Right renal pelvis (tissue), 4 donors: ENCODE measurements at regions not wholly inside any gene's neighbourhood (a gene's known extent, or its start where the extent isn't known, plus 50 kb on each side); places are given as distances from the start of the nearest gene placed in this dataset.
"Not testable (repeated sequence)": the region's sequence is repeated elsewhere in the genome, so short reads cannot be mapped to it uniquely, and the experiment has no call there.

Source experiments
- DNase-seq, 4 donors: peaks; one replicate each; pipeline ENCODE4 v3.0.0-alpha.2; 2013; ENCODE audit warnings: low read depth in 4 of 4, low spot score in 3 of 4, missing footprints in 1 of 4

DNA sequence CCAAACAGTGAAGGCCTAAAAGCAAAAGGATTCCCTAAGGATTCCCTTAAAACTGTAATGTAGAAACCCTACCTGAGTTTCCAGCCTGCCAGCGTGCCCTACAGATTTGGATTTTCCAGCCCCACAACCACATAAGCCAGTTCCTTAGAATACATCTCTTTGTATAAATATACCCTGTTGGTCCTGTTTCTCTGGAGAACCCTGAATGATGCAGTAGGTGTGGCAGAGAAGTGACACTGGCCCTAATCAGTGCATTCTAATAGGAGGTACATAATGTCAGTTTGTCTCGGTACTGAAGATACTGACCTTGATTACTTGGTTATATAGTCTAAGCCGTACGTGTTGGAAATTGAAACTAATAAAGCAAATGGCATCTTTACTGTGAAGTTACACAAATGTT lies 707.8 kb upstream of the SLC35B3 start:
- DNase-seq: no peak

DNA sequence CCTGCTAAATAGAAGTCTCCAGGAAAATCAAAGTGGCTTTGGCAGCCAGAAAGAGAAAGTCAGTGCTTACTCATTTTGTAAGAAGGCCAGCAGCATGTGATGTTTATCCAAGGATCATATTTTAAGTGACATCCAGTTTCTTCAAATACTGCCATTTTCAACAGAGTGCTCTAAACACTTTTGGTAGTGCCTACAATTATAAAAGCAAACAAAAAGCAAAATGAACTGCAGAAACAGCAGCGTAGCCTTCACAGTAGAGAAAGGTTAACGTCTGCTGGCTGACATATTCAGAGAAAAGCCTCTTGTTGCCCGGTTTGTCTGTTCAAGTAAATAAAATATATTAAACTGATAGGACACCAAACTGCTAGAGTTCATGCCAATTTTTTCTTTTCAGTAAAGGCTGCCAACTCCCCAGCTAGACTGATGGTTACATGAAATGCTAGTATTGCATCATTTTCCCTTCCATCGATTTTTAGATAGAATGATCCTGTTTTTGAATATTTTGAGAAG lies 705.7 kb upstream of the SLC35B3 start:
- DNase-seq: no peak

DNA sequence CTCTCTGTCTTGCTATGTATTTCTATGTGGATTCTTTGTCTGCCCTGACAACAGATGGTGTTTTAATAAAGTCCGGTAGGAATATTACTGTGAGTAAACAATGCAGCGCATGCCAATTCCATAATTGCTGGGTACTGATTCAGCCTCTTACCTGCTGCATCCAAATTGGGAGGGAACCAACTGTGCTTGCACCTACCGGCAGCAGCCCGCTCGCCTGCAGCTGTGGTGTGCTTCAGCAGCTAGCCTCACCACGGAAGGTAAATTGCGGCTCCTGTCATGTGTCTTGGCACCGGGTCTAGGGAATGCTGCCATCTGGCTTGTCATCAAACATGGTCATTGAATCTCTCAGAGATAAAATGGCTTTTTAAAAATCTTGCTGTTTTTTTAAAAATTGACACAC lies 704.8 kb upstream of the SLC35B3 start:
- no peak for DNase-seq

DNA sequence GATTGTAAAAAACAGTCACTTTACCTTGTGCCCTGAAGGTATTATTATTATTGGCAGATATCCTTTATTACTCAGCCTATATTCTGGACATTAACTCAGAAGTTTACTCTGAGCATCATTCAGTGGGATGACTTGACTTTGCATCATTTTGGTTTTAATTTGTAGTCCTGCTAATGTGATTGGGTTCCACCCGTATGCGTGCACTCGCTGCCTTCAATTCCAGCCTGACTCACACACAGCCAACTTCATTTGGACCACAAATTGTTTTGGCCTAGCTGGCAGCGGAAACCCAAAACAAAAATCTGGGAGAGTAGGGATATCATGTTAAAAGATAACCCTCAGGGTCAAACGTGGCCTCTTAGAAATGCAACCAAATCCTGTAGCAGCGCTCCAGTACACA lies 704.4 kb upstream of the SLC35B3 start:
- DNase-seq: no peak

DNA sequence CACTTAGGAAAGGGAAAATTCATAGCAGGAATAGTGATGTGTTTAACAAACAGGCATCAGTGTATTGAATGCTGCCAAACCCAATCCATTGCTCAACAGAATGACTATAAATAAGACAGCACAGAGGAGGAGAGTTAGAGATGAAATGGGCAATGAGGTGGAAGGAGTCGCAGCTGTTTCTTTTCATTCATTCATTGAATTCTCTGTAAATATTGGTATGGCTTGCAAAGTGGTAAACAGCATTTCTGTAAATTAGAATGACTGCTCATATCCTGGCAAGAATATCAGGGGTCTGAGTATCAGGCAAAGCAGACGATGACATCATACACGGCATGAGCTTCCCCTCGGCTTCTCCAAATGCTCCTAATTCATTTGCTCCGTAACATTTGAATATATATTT lies 703.6 kb upstream of the SLC35B3 start:
- no peak for DNase-seq

DNA sequence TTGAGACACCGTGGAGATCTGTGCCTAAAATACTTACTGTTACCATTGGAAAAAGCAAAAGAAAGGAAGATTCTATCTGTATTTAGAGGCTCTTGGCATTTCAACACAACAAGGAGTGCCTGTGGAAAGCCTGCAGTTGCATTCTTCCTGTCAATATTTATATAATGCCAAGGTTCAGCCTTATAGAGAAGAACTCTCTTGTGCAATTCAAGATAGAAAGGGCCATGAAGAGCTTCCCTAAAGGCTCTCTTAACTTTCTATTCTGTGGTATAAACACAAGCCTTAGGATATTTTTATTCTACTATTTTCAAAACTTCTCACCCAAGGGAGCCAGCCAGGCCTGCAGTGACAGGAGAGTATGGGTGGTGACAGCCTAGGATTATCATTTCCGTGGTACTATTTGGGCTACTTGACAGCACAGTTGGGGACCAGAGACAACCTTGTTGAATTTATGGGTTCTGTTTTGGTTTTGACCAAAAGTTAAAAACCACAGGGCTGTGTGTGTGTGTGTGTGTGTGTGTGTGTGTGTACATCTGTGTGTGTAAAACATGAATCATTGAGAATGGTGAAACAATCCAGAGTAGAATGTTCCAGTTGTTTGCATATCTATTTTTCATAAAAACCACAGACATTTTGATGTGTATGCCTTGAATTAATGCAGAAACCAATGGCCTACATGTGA lies 700.9 kb upstream of the SLC35B3 start:
- DNase-seq: no peak

DNA sequence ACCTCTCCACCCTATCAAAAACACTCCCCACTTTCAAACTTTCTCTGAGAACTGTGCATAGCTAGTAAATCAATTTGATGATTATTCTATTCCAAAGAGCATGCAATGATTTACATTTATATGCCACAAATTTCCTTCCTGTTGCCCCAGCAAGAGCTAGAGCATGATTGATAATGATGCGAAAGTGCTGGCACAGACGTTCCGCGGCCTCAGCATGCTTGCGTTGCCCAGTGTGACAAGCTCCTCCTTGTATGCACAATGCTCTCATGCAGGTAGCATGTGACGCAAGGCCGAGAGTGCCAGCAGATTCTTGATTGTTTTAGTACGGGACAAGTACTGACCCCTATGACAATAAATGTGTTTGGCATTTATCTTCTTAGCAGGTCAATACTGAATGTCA lies 696.3 kb upstream of the SLC35B3 start:
- DNase-seq: peak in 2 of 4 donors; percentile 5 to 8

DNA sequence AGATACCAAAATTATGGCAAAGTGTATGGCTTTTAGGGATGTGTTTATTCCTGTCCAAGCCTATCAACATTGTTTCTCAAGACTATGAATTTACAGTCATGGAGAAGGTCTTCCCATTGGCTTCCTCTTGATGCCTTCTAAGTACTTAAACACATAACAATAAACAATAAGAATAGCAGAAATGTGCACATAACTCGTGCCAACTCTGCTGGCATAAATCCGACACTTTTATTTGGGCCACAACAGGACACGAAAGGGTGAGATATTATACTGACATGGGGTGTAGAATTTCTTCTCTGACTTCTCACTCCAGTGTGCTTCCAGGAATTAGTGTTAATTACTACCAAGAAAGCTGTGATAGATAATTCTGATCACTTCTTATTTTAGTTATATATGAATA lies 695.9 kb upstream of the SLC35B3 start:
- DNase-seq: no peak

DNA sequence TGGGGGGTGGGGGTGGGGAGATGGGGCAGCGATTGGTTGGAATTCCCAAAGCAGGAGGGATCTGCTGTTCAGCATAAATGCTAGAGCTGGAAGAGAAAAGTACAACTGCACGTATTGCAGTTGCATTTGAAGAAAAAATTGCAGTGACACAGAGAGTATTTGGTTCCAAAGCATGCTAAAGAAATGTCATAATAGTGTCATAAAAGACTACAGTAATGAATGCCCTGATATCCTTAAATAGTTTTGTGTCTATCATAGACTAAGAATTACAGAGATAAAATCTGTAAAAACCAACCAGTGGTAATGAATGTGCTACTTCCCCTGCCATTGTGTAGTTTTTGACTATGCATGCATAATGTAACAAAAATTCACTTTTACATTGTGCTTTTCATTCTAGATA lies 693.6 kb upstream of the SLC35B3 start:
- DNase-seq: no peak

DNA sequence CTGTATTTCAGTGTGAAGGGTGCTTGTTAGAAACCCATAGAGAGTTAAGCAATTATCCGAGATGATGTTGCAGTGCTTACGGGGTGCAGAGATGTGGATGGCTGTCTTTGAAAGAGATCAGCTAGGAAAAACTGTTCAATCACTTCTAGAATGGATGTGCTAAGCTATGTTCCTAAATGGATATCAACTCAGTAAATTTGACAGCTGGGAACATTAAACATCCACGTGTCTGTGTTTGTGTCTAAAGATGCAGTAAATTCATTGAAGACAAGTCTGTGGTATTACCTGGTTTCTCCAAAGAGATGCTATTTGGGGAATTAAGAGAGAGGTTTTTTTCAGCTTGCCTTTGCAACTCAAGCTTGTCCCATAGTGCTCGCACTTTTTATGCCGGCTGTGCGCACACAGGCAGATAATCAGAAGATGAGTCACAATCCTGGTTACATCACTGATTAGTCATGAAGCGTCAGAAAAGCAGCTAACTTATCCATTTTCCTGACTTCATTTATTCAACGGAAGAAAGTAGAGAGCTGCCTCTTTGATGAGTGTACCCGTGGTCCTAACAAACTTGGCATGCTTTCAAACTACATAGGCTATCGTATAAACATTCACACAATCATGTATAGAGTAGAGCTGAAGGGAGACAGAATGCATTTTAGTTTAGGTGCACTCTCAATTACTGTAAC lies 691.7 kb upstream of the SLC35B3 start:
- no peak for DNase-seq

DNA sequence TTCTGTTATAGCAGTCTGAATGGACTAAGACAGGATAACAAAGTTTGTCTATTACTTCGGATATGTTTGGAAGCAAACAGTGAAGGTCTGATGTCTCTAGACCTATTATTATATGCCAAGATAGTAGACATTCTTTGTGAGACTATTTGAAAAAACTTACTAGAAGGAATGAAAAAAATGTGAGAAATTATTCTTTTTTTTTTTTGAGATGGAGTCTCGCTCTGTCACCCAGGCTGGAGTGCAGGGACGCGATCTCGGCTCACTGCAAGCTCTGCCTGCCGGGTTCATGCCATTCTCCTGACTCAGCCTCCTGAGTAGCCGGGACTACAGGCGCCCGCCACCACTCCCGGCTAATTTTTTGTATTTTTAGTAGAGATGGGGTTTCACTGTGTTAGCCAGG lies 690.7 kb upstream of the SLC35B3 start:
- not testable (repeated sequence) for DNase-seq

DNA sequence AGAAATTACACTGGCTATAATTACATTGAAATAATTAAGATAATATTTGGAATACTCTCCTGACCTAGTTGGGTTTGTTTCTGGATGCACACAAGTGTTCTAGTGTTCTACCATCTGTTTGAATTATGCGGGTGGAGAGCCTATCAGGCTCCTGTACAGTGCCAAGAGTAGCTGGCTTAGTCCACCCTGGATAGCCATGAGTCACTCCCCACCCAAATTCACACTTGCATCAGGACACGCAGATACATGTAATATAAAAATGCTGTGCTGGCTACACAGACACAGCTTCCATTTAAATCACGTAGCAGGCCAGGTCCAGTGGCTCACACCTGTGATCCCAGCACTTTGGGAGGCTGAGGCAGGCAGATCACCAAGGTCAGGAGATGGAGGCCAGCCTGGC lies 686.2 kb upstream of the SLC35B3 start:
- DNase-seq: no peak

DNA sequence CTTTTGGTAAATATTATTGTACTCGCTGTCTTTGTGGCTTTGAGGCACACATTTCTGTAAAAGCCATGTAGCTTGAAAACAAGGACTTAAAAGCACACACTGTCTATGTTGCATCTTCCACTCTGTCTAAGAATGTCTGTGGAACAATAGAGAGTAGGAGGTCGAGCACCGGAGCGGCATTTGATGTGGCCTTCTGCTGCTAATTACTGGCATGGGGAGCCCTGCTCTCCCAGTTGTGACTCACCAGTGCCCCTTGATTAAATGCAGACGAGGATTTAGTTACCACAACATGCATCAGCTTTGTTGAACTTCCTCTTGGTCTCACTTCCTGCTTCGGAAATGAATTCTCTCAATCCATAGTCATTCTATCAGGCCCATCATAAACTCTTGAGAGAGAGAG lies 680.7 kb upstream of the SLC35B3 start:
- DNase-seq: no peak

DNA sequence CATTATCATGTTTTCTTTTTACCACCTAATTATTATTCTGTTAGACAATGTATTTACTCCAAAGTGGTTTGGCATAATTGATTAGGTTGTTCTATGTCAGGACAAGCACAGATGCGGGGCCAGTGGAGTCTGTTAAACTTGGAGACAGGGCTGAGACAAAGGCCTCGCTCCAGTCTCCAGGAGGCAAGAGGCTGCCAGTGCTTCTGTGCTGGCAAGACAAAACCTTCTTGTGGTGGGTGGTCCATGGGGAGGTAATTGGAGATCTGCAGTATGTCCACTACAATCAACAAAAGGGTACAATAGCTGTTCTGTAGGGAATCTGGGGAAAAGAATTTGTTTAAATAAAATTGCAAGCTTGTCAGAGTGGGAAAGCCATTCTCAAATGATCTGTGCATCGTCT lies 677.2 kb upstream of the SLC35B3 start:
- DNase-seq: no peak

DNA sequence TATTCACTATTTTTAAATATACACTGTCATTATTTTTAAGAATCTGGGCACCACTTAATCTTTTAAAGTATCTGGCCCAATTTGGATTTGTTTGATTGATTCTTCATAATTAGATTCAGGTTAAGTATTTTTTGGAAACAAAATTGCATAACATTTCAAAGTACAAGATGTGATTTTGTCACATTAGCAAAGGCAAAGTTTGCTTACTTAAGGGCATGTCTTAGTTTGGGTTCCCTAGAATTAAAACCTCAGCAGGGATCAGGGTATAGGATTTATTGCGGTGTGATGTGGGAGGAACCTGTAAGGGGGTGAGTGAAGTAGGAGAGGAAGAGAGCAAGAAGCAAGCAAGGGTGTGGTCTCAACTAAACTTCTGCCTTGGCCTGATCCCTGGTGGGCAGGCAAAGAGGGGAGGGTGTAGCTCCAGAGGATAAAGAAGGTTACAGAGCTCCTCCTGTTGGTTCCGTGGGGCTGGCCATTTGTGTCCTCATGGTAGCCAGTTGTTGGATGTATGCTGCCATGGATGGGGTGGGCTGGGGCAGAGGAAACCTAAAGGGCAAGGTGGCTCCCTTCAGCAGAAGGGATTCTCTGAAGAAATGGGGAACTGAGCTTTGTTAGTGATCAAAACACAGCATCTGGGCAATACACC lies 668.7 kb upstream of the SLC35B3 start:
- no peak for DNase-seq

DNA sequence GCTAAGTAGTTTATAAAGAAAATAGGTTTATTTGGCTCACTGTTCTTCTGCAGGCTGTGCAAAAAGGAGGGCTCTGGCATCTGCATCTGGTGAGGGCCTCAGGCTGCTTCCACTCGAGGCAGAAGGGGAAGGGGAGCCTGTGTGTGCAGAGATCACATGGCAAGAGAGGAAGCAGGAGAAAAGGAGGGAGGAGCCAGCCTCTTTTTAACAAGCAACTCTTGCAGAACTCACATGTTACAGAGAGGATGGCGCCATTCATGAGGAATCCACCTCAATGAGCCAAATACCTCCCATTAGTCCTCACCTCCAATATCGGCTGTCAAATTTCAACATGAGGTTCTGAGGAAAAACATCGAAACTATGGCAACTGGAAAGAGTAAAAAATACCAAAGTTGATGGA lies 666.6 kb upstream of the SLC35B3 start:
- DNase-seq: no peak

DNA sequence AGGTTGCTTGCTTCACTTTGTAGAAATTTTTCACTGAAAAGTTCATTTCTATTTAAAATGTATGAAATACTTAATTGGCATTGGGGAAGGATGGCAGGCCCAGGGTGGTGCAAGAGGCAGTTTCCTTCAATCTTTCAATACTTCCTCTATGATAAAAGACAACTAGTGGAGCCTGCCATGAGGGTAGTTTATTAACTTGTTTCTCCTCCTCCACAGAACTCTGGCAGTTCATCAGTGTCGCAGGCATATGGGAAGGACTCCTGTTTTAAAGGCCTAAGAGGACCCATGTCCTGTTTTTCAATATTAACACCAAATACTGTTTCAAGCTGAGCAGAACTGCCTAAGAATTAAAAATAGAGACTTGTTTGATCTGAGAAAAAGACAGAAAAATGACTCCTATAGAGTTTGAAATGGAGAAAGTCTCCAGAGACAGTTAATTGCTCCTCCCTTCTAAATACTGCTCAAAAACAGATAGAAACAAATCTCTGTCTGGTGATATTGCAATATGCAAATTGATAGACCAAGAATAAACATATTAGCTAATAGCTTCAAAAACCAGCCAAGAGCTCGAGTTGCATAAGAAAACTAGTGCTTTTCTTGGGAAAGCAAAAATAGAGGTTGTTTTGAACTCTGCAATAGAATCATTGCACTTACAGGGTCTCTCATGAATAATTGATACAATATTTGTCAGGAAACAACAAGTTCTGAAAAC lies 665.7 kb upstream of the SLC35B3 start:
- no peak for DNase-seq

DNA sequence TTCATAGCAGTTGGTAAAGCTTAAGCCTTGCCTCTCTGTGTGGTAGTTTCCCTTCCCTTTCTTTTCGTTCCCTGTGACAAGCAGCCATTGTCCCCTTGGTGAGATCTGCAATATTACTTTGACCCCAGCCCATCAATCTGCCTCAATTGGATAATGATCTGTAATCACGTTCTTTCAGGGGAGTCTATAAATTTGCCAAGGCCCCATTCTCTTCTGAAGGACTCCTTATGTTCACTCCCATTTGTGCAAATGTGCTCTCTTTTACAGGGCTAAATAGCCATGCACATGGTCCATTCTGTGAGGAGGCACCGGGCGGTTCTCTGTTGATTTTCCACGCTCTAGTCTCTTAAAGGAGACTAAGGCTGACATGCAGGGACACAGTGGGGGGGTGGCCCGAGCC lies 660.4 kb upstream of the SLC35B3 start:
- no peak for DNase-seq

DNA sequence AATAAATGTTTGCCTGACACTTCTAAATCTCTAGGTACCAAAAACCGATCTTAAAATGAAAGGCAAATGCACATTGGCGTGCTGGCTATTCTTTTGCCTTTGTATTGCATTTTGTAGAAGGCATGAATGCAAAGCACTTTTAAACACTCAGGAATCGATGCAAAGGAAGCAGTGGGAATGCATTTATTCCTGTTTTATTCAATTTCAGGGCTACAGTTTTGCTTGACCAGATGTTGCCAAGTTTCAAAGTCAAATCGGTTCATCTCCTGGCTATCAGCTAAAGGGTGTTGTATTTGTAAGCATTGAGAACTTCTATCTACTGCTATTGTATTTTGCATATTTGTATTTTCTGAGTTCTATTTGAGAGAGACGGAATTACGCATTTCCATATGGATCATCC lies 659.8 kb upstream of the SLC35B3 start:
- no peak for DNase-seq

DNA sequence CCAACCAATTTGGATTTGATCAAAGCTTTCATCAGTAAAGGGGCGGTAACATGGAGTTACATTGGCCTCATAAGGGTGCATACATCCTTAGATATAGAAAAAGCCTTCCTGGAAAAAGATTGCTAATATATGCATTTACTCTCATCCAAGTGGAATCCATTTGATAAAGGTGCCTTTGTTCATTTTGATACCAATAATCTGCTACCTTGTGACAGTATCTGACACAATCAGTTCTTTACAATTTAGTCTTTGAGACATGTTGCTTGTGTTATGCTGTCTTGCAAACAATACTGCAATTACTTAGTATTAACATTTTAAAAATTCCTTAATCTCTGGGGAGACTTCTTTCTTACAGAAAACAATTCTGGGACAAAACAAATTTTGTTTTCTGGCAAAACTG lies 654.4 kb upstream of the SLC35B3 start:
- no peak for DNase-seq

DNA sequence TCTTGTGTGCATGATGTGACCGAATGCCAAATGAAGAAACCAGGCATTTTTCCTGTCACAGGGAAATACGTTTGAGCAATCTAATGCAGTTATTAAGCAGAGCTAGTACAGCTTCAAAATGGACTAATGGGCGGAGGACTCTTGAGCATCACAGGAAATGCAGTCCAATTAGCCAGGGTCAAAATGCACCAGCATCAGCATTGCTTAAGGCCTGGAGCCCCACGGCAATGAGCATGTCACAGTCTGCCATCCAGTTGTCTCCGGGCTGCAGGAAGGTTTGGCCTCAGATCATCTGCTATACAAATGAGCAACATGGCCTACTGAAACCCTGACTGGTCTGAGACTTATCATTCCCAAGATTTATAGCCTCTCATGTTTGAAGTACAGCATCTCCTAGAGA lies 652.1 kb upstream of the SLC35B3 start:
- DNase-seq: no peak
